MCF 10A (cell line): ENCODE measurements at regions not wholly inside any gene's neighbourhood (a gene's known extent, or its start where the extent isn't known, plus 50 kb on each side); places are given as distances from the start of the nearest gene placed in this dataset.

Experiments
- BruUV-seq: library from RNA; stranded (reverse); fragments of 400-500 nt; replicated peaks from 2 replicates; lab custom pipeline; 2021; lab: Mats Ljungman, UMichigan
- CTCF ChIA-PET: fragments of 300-600 bp; sonication (Branson Sonifier 250); formaldehyde crosslinking; extraction: SDS; loops from one replicate; lab custom pipeline; 2021; ENCODE audit warnings: antibody characterized with exemption, inconsistent platforms; lab: Yijun Ruan, JAX
- POLR2A ChIA-PET: fragments of 300-600, 350-650 bp; sonication (Branson Sonifier 250); formaldehyde crosslinking; extraction: SDS; loops from one replicate; lab custom pipeline; 2020; ENCODE audit warnings: antibody characterized with exemption, inconsistent platforms; lab: Yijun Ruan, JAX
- DNase-seq: peaks from one replicate; pipeline ENCODE4 v3.0.0-alpha.2; 2018; ENCODE audit not compliant: unreplicated experiment
- H3K27ac Mint-ChIP-seq: one replicate; pipeline ENCODE4 v1.8.0; 2022; ENCODE audit warnings: mild to moderate bottlenecking, low read depth, mixed read lengths; ENCODE audit not compliant: unreplicated experiment
- H3K27me3 Mint-ChIP-seq: one replicate; pipeline ENCODE4 v1.8.0; 2022; ENCODE audit warnings: mixed read lengths; ENCODE audit not compliant: insufficient read depth, unreplicated experiment
- H3K36me3 Mint-ChIP-seq: one replicate; pipeline ENCODE4 v1.8.0; 2022; ENCODE audit warnings: mild to moderate bottlenecking, moderate library complexity, mixed read lengths; ENCODE audit not compliant: insufficient read depth, unreplicated experiment
- H3K4me1 Mint-ChIP-seq: one replicate; pipeline ENCODE4 v1.8.0; 2022; ENCODE audit warnings: mixed read lengths; ENCODE audit not compliant: insufficient read depth, unreplicated experiment
- H3K4me3 Mint-ChIP-seq: one replicate; pipeline ENCODE4 v1.8.0; 2022; ENCODE audit warnings: mild to moderate bottlenecking, moderate library complexity, mixed read lengths; ENCODE audit not compliant: unreplicated experiment
- H3K9me3 Mint-ChIP-seq: one replicate; pipeline ENCODE4 v1.8.0; 2022; ENCODE audit warnings: mixed read lengths; ENCODE audit not compliant: unreplicated experiment
- intact Hi-C: fragments of 100-400 bp; cut with micrococcal nuclease; formaldehyde crosslinking; loops from 2 replicates; pipeline ENCODE4 v1.14.1; 2022
- TF ChIP-seq, protein P1 (sequence below): fragments of 200-600 bp; IDR thresholded peaks from one replicate; pipeline ENCODE4 v1.8.0; 2022; ENCODE audit warnings: antibody characterized with exemption, mild to moderate bottlenecking; ENCODE audit not compliant: unreplicated experiment

DNA sequence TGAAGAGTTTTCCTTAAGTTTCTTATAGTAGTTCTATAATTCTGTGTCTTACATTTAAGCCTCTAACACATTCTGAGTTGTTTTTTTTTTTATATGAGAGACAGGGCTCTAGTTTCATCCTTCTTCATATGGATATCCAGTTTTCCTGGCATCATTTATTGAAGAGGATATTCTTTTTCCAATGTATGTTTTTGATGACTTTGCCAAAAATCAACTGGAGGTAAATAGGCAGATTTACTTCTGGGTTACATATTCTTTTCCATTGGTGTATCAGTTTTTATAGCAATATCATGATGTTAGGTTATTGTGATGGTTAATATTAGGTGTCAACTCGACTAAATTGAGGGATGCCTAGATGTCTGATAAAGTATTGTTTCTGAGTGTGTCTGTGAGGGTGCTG lies 650.7 kb upstream of the GRID2 start:
- intact Hi-C loops: no loop called here
- no peak for DNase-seq
- no TSS peak for BruUV-seq
- Mint-ChIP-seq H3K4me3 (no peak overlapping the region), H3K4me1 (no peaks in the 10 kb centered on the region), H3K27ac (no peak overlapping the region), H3K36me3 (no peaks in the 10 kb centered on the region), H3K9me3 (peaks cover 16% of the 10 kb centered on the region), H3K27me3 (no peaks in the 10 kb centered on the region)
- POLR2A ChIA-PET: no interaction called here
- CTCF ChIA-PET: no interaction called here
- TF ChIP-seq, protein P1, sequence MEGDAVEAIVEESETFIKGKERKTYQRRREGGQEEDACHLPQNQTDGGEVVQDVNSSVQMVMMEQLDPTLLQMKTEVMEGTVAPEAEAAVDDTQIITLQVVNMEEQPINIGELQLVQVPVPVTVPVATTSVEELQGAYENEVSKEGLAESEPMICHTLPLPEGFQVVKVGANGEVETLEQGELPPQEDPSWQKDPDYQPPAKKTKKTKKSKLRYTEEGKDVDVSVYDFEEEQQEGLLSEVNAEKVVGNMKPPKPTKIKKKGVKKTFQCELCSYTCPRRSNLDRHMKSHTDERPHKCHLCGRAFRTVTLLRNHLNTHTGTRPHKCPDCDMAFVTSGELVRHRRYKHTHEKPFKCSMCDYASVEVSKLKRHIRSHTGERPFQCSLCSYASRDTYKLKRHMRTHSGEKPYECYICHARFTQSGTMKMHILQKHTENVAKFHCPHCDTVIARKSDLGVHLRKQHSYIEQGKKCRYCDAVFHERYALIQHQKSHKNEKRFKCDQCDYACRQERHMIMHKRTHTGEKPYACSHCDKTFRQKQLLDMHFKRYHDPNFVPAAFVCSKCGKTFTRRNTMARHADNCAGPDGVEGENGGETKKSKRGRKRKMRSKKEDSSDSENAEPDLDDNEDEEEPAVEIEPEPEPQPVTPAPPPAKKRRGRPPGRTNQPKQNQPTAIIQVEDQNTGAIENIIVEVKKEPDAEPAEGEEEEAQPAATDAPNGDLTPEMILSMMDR: no peak

DNA sequence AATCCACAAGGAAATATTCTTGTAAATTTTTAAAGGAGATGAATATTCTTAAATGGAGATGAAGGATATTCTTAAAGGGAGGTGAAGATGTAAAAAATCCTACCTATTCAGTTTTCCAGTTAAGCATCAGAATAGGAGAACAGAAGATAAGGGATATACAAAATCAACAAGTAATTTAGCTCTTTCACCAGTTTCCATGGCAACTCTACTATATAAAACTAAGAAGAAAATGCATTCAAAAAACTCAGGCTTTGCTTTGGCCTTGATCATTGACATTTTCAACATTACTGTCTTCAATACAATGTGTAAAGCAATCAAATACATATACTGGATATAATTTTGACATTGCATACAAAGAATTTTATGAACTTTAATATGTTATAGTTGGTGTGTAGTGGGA lies 622.7 kb upstream of the GRID2 start:
- no peak overlapping the region for H3K4me3 Mint-ChIP-seq
- no peaks in the 10 kb centered on the region for H3K4me1 Mint-ChIP-seq
- intact Hi-C loops: no loop called here
- no TSS peak for BruUV-seq
- DNase-seq: no peak
- peaks cover 12% of the 10 kb centered on the region for H3K9me3 Mint-ChIP-seq
- H3K27ac Mint-ChIP-seq: no peak overlapping the region
- POLR2A ChIA-PET: no interaction called here
- CTCF ChIA-PET: no interaction called here
- no peaks in the 10 kb centered on the region for H3K36me3 Mint-ChIP-seq
- TF ChIP-seq, protein P1: no peak
- no peaks in the 10 kb centered on the region for H3K27me3 Mint-ChIP-seq

DNA sequence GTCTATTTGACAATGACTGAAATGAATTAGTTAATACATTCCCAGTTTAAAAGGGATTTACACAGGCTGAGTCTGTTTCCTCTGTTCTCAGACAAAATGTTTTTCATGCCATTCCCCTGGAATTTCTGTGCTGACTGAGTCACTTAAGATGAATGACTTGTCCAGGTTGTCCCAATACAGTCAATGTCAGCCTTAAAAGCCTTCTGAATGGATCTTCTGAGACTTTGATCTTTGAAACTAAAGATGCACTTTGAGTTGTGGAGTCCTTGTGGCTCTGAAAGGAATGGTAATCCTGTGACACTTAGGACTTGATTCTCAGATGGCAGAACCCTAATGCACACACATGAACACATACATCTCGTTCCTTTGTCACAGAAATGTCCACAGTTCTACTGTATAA lies 622.2 kb upstream of the GRID2 start:
- Mint-ChIP-seq H3K4me1 (no peaks in the 10 kb centered on the region), H3K27me3 (no peaks in the 10 kb centered on the region), H3K4me3 (no peak overlapping the region), H3K9me3 (peaks cover 12% of the 10 kb centered on the region), H3K36me3 (no peaks in the 10 kb centered on the region), H3K27ac (no peak overlapping the region)
- no peak for DNase-seq
- no TSS peak for BruUV-seq
- POLR2A ChIA-PET: no interaction called here
- TF ChIP-seq, protein P1: no peak
- CTCF ChIA-PET: no interaction called here
- intact Hi-C loops: no loop called here

DNA sequence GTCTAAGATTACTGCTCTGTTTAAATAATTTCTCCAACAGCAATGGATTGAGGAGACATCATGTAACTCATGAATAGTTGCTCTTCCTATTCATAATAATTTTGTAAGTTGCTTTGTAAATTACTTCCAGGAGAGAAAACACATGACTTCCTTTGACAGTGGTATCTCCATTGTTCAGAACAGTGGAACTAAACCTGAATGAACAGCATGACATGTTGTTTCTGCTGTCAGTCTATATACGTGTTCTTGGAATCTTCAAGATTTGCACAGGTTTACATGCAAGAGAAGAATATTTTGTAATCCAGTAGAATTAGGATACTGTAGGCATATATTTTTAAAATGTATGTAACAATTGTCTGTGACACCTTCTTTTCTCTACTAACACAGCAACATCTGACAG lies 618.8 kb upstream of the GRID2 start:
- no peaks in the 10 kb centered on the region for H3K9me3 Mint-ChIP-seq
- no peak overlapping the region for H3K4me3 Mint-ChIP-seq

More for the DNA sequence above, 618.8 kb upstream of the GRID2 start:
- intact Hi-C loops: no loop called here
- POLR2A ChIA-PET: no interaction called here
- no TSS peak for BruUV-seq
- DNase-seq: no peak
- H3K36me3 Mint-ChIP-seq: no peaks in the 10 kb centered on the region
- H3K4me1 Mint-ChIP-seq: no peaks in the 10 kb centered on the region
- H3K27me3 Mint-ChIP-seq: no peaks in the 10 kb centered on the region
- CTCF ChIA-PET: no interaction called here
- TF ChIP-seq, protein P1: no peak
- no peak overlapping the region for H3K27ac Mint-ChIP-seq
